HG02759 (cell line): ENCODE measurements at regions not wholly inside any gene's neighbourhood (a gene's known extent, or its start where the extent isn't known, plus 50 kb on each side); places are given as distances from the start of the nearest gene placed in this dataset.

Source experiments
- ATAC-seq: cut with Tn5 transposase; IDR thresholded peaks from one replicate; pipeline ENCODE4 v1.9.1; 2021; ENCODE audit warnings: mild to moderate bottlenecking, moderate library complexity; ENCODE audit not compliant: unreplicated experiment

GRCh38 chr6:149147938-149148718 lies 169.4 kb upstream of the TAB2 start:
- ATAC-seq: no peak

GRCh38 chr6:149149653-149150052 lies 167.9 kb upstream of the TAB2 start:
- no peak for ATAC-seq

GRCh38 chr6:149150301-149150700 lies 167.2 kb upstream of the TAB2 start:
- ATAC-seq: no peak

GRCh38 chr6:149150801-149151398 lies 166.6 kb upstream of the TAB2 start:
- ATAC-seq: no peak

GRCh38 chr6:149152521-149152920 lies 165.0 kb upstream of the TAB2 start:
- no peak for ATAC-seq

GRCh38 chr6:149153100-149153499 lies 164.4 kb upstream of the TAB2 start:
- ATAC-seq: no peak

- no peak for ATAC-seq
Measured at GRCh38 chr6:149153693-149154092, 163.8 kb upstream of the TAB2 start.

GRCh38 chr6:149154261-149154821 lies 163.2 kb upstream of the TAB2 start:
- no peak for ATAC-seq

- ATAC-seq: no peak
Measured at GRCh38 chr6:149157126-149157525, 160.4 kb upstream of the TAB2 start.

GRCh38 chr6:149158076-149158475 lies 159.4 kb upstream of the TAB2 start:
- no peak for ATAC-seq

GRCh38 chr6:149160943-149161342 lies 156.6 kb upstream of the TAB2 start:
- ATAC-seq: no peak

GRCh38 chr6:149162924-149163323 lies 154.6 kb upstream of the TAB2 start:
- ATAC-seq: no peak

GRCh38 chr6:149164199-149164750 lies 153.2 kb upstream of the TAB2 start:
- no peak for ATAC-seq

- ATAC-seq: no peak
Measured at GRCh38 chr6:149166336-149166735, 151.2 kb upstream of the TAB2 start.

- no peak for ATAC-seq
Measured at GRCh38 chr6:149166747-149167146, 150.8 kb upstream of the TAB2 start.

GRCh38 chr6:149168968-149169367 lies 148.5 kb upstream of the TAB2 start:
- ATAC-seq: no peak

GRCh38 chr6:149169761-149170511 lies 147.6 kb upstream of the TAB2 start:
- ATAC-seq: no peak

GRCh38 chr6:149170564-149171452 lies 146.7 kb upstream of the TAB2 start:
- no peak for ATAC-seq

GRCh38 chr6:149173222-149173621 lies 144.3 kb upstream of the TAB2 start:
- no peak for ATAC-seq

- ATAC-seq: no peak
Measured at GRCh38 chr6:149174962-149175361, 142.6 kb upstream of the TAB2 start.
